HEK293 (cell line): ENCODE measurements at regions not wholly inside any gene's neighbourhood (a gene's known extent, or its start where the extent isn't known, plus 50 kb on each side); places are given as distances from the start of the nearest gene placed in this dataset.

Source experiments
- REST ChIP-seq: fragments of 450-650 bp; formaldehyde crosslinking; IDR thresholded peaks from 2 replicates; pipeline ENCODE4 v1.5.1; 2016; ENCODE audit warnings: missing biosample characterization, missing genetic modification characterization
- SETDB1 ChIP-seq: IDR thresholded peaks from one replicate; pipeline ENCODE4 v1.6.1; 2017; ENCODE audit warnings: mild to moderate bottlenecking, low read length, moderate library complexity, mixed read lengths; ENCODE audit not compliant: insufficient read length
- ZBTB26 ChIP-seq: fragments of 450-650 bp; formaldehyde crosslinking; optimal IDR thresholded peaks from 2 replicates; pipeline ENCODE3; 2016; ENCODE audit warnings: missing biosample characterization, mild to moderate bottlenecking, missing genetic modification characterization
- ZFP37 ChIP-seq: fragments of 450-650 bp; formaldehyde crosslinking; IDR thresholded peaks from 2 replicates; pipeline ENCODE4 v1.5.1; 2016; ENCODE audit warnings: missing biosample characterization, missing genetic modification characterization
- ZFP41 ChIP-seq: fragments of 450-650 bp; formaldehyde crosslinking; IDR thresholded peaks from 2 replicates; pipeline ENCODE4 v1.5.1; 2016; ENCODE audit warnings: missing biosample characterization, missing genetic modification characterization, borderline replicate concordance
- ZNF274 ChIP-seq, 2 experiments: fragments of 200-500 bp in 1 of 2; fragments of 450-650 bp in 1 of 2; sonication (Bioruptor generic) in 1 of 2; formaldehyde crosslinking in 1 of 2; IDR thresholded peaks; 2 replicates each; pipeline versions ENCODE4 v1.5.1 to v1.6.1; 2014 to 2016; ENCODE audit warnings: borderline replicate concordance in 1 of 2, inconsistent platforms in 1 of 2, low read length in 1 of 2, missing biosample characterization in 1 of 2, missing genetic modification characterization in 1 of 2
- ZNF629 ChIP-seq: fragments of 450-650 bp; formaldehyde crosslinking; IDR thresholded peaks from 2 replicates; pipeline ENCODE4 v1.5.1; 2017; ENCODE audit warnings: missing biosample characterization, missing genetic modification characterization
- ZNF654 ChIP-seq: fragments of 450-650 bp; formaldehyde crosslinking; IDR thresholded peaks from 2 replicates; pipeline ENCODE4 v1.5.1; 2016; ENCODE audit warnings: low read depth, missing biosample characterization, missing genetic modification characterization
- ZSCAN16 ChIP-seq: fragments of 450-650 bp; formaldehyde crosslinking; IDR thresholded peaks from 2 replicates; pipeline ENCODE4 v1.5.1; 2016; ENCODE audit warnings: missing biosample characterization, missing genetic modification characterization
- TF ChIP-seq, protein P1 (sequence below): fragments of 450-650 bp; formaldehyde crosslinking; IDR thresholded peaks from 2 replicates; pipeline ENCODE4 v1.5.1; 2016; ENCODE audit warnings: missing biosample characterization, missing genetic modification characterization
- TF ChIP-seq, protein P2 (sequence below): fragments of 450-650 bp; formaldehyde crosslinking; IDR thresholded peaks from 2 replicates; pipeline ENCODE4 v1.5.1; 2017; ENCODE audit warnings: missing biosample characterization, mild to moderate bottlenecking, missing genetic modification characterization, moderate library complexity

- TF ChIP-seq, protein P1, sequence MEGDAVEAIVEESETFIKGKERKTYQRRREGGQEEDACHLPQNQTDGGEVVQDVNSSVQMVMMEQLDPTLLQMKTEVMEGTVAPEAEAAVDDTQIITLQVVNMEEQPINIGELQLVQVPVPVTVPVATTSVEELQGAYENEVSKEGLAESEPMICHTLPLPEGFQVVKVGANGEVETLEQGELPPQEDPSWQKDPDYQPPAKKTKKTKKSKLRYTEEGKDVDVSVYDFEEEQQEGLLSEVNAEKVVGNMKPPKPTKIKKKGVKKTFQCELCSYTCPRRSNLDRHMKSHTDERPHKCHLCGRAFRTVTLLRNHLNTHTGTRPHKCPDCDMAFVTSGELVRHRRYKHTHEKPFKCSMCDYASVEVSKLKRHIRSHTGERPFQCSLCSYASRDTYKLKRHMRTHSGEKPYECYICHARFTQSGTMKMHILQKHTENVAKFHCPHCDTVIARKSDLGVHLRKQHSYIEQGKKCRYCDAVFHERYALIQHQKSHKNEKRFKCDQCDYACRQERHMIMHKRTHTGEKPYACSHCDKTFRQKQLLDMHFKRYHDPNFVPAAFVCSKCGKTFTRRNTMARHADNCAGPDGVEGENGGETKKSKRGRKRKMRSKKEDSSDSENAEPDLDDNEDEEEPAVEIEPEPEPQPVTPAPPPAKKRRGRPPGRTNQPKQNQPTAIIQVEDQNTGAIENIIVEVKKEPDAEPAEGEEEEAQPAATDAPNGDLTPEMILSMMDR, result no peak
- no peak for TF ChIP-seq REST (tag by site-specific recombination)
- TF ChIP-seq ZFP41 (tag by site-specific recombination), result no peak
- TF ChIP-seq SETDB1, result no peak
- no peak for TF ChIP-seq ZSCAN16 (tag by site-specific recombination)
- no peak for TF ChIP-seq ZBTB26 (tag by site-specific recombination)
- no peak for TF ChIP-seq ZNF654 (tag by site-specific recombination)
- TF ChIP-seq, protein P2, sequence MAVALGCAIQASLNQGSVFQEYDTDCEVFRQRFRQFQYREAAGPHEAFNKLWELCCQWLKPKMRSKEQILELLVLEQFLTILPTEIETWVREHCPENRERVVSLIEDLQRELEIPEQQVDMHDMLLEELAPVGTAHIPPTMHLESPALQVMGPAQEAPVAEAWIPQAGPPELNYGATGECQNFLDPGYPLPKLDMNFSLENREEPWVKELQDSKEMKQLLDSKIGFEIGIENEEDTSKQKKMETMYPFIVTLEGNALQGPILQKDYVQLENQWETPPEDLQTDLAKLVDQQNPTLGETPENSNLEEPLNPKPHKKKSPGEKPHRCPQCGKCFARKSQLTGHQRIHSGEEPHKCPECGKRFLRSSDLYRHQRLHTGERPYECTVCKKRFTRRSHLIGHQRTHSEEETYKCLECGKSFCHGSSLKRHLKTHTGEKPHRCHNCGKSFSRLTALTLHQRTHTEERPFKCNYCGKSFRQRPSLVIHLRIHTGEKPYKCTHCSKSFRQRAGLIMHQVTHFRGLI (tag by site-specific recombination), result no peak
- TF ChIP-seq ZNF629 (tag by site-specific recombination), result no peak
- no peak for TF ChIP-seq ZFP37 (tag by site-specific recombination)
- TF ChIP-seq ZNF274 (IDR thresholded peaks at IDR 0.05; ENCODE audit: low read length), result no peak
- TF ChIP-seq ZNF274 (tag by site-specific recombination; IDR thresholded peaks at IDR 0.05; ENCODE audit: borderline replicate concordance), result no peak
Observed at GRCh38 chr1:118736322-118736721, 251.8 kb downstream of the TBX15 start.
